Endothelial cell (in vitro differentiated cells): ENCODE measurements at regions not wholly inside any gene's neighbourhood (a gene's known extent, or its start where the extent isn't known, plus 50 kb on each side); places are given as distances from the start of the nearest gene placed in this dataset.

ENCODE experiments used
- DNase-seq: peaks from one replicate; pipeline ENCODE4 v3.0.0; 2021; ENCODE audit warnings: low spot score
- H3K27ac Mint-ChIP-seq: one replicate; pipeline ENCODE4 v1.8.0; 2021; ENCODE audit warnings: mixed read lengths, inconsistent platforms; ENCODE audit not compliant: unreplicated experiment
- H3K27me3 Mint-ChIP-seq: one replicate; pipeline ENCODE4 v1.8.0; 2021; ENCODE audit warnings: mild to moderate bottlenecking, moderate library complexity, mixed read lengths, inconsistent platforms; ENCODE audit not compliant: unreplicated experiment
- H3K36me3 Mint-ChIP-seq: one replicate; pipeline ENCODE4 v1.8.0; 2021; ENCODE audit warnings: mild to moderate bottlenecking, low read depth, mixed read lengths, inconsistent platforms; ENCODE audit not compliant: unreplicated experiment
- H3K4me1 Mint-ChIP-seq: one replicate; pipeline ENCODE4 v1.8.0; 2021; ENCODE audit warnings: mild to moderate bottlenecking, mixed read lengths, inconsistent platforms; ENCODE audit not compliant: unreplicated experiment
- H3K4me3 Mint-ChIP-seq: one replicate; pipeline ENCODE4 v1.8.0; 2021; ENCODE audit warnings: mild to moderate bottlenecking, mixed read lengths, inconsistent platforms; ENCODE audit not compliant: unreplicated experiment
- H3K9me3 Mint-ChIP-seq: one replicate; pipeline ENCODE4 v1.8.0; 2021; ENCODE audit warnings: mixed read lengths, inconsistent platforms; ENCODE audit not compliant: unreplicated experiment
- TF ChIP-seq, protein P1 (sequence below): fragments of 200-600 bp; sonication (generic); IDR thresholded peaks from one replicate; pipeline ENCODE4 v1.5.0; 2021; ENCODE audit warnings: antibody characterized with exemption; ENCODE audit not compliant: unreplicated experiment

DNA sequence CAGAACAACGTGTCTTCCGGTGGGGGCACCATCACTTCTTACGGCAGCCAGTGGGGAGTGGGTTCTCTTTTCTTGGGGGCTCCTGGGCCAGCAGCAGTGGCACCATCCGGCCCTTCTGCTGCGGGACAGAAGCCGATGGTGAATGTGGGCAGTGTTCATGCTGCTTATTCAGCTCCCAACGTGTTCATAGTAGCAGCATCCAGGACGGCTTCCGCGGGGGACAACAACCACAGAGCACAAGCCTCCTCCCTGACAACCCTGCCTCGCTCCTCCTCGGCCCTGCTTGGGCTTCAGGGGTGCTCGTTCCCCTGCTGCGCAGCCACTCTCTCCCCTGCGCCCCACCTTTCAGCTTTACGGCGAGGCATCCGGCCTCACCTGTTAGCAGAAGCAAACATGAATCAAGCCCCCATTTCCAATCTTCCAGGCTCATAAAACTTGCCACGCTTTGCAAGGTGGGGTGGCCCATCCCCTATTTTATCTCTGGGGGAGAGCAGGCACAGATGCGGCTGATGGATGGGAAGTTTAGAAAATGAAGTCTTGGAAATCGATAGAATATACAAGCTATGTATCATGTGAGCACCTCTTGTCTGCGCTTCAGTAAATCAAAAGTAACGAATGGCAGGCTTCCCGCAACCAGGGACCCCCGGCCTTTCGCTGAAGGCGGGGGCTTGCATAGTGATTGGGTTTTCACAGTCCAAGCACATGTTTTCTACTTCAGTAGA is 191.8 kb upstream of the NECTIN1 start:
- H3K4me1 Mint-ChIP-seq = no peaks in the 10 kb centered on the region

DNA sequence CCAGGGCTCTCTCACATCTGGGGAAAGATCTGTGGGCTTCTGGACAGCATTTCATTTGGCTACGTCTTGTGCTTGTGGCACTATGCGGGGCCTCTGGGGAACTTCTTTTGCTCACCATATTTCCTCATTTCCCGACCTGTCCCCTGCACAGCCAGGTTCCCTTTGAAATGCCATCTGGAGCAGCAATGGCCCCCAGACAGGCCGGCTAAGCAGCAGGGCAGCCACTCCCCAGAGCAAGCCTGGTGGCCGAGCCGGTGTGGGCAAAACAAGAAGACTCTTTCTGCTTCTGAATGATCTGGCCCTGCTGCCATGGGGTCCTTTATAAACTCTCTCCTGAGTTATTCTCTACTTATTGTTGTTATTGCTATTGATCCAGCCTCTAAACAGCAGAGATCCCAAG is 190.7 kb upstream of the NECTIN1 start:
- Mint-ChIP-seq H3K9me3 (no peaks in the 10 kb centered on the region), H3K27ac (no peak overlapping the region), H3K27me3 (peaks cover 11% of the 10 kb centered on the region), H3K4me3 (no peak overlapping the region), H3K4me1 (no peaks in the 10 kb centered on the region), H3K36me3 (peaks cover 4% of the 10 kb centered on the region)
- TF ChIP-seq, protein P1, sequence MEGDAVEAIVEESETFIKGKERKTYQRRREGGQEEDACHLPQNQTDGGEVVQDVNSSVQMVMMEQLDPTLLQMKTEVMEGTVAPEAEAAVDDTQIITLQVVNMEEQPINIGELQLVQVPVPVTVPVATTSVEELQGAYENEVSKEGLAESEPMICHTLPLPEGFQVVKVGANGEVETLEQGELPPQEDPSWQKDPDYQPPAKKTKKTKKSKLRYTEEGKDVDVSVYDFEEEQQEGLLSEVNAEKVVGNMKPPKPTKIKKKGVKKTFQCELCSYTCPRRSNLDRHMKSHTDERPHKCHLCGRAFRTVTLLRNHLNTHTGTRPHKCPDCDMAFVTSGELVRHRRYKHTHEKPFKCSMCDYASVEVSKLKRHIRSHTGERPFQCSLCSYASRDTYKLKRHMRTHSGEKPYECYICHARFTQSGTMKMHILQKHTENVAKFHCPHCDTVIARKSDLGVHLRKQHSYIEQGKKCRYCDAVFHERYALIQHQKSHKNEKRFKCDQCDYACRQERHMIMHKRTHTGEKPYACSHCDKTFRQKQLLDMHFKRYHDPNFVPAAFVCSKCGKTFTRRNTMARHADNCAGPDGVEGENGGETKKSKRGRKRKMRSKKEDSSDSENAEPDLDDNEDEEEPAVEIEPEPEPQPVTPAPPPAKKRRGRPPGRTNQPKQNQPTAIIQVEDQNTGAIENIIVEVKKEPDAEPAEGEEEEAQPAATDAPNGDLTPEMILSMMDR = no peak
- no peak for DNase-seq

More for the DNA sequence above, 191.8 kb upstream of the NECTIN1 start:
- Mint-ChIP-seq H3K36me3 (no peaks in the 10 kb centered on the region), H3K9me3 (no peaks in the 10 kb centered on the region), H3K27me3 (peaks cover 11% of the 10 kb centered on the region), H3K4me3 (no peak overlapping the region), H3K27ac (no peak overlapping the region)
- TF ChIP-seq, protein P1 = no peak
- DNase-seq = no peak

DNA sequence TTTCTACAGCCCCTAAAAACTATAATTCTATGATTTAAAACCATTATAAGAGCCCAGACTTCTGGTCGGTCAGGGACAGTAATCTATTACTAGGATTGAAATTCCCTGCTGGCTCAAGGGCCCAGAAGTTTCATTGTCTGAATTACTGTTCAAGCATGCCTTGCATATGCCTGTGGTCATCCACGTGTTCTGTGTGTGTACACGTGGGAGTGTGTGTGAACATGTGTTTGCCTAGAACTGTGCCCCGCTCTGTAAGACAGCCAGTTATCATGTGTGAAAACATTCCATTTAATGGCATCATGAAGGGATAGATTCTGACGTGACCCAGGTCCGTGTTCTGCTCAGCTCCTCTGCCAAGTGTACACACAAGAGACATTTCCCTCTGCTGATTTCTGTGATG is 189.3 kb upstream of the NECTIN1 start:
- no peak for DNase-seq
- H3K4me1 Mint-ChIP-seq = no peaks in the 10 kb centered on the region
- no peak overlapping the region for H3K4me3 Mint-ChIP-seq
- TF ChIP-seq, protein P1 = no peak
- peaks cover 4% of the 10 kb centered on the region for H3K36me3 Mint-ChIP-seq
- peaks cover 11% of the 10 kb centered on the region for H3K27me3 Mint-ChIP-seq
- H3K9me3 Mint-ChIP-seq = no peaks in the 10 kb centered on the region
- no peak overlapping the region for H3K27ac Mint-ChIP-seq

DNA sequence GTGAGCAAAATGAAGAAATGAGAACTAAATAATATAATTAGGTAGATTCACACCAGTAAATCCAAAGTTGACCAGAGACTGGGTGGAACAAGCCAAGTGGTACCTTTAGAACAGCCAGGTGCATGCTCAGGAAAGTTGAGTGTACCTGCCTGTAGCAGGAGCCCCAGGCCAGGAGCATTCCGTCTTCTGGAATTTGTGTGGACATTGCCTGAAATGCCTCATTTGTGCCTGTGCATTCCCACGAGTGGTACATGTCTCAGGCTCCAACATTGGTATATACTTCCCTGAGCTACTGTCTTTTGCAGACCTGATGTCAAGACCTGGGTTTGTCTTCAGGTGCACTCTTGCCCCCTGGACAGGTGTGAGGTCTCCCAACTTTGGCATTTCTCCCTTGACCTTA is 187.6 kb upstream of the NECTIN1 start:
- TF ChIP-seq, protein P1 = no peak
- H3K36me3 Mint-ChIP-seq = peaks cover 4% of the 10 kb centered on the region
- peaks cover 1% of the 10 kb centered on the region for H3K27me3 Mint-ChIP-seq
- H3K9me3 Mint-ChIP-seq = no peaks in the 10 kb centered on the region
- H3K4me3 Mint-ChIP-seq = no peak overlapping the region
- H3K27ac Mint-ChIP-seq = no peak overlapping the region
- H3K4me1 Mint-ChIP-seq = no peaks in the 10 kb centered on the region
- DNase-seq = no peak

DNA sequence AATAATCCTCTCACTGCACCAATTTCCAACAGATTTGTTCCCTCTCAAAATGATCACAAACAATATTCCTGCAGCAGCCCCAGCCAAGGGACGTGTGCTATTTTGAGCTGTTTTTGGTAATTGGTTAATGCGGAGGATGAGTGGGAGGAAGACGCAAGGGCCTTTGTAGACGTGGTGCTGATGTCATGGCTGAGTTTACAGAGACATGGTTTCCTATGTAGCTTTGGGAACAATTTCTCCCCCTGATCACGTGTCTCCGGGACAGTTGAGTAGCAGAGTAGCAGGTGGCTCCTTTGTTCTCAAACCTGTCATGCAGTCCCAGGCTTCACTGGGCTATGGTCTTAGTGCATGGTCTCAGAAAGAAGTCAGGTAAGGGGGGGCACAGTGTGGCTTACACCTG is 183.2 kb upstream of the NECTIN1 start:
- DNase-seq = no peak
- Mint-ChIP-seq H3K27ac (no peak overlapping the region), H3K36me3 (peaks cover 4% of the 10 kb centered on the region), H3K4me3 (no peak overlapping the region), H3K27me3 (peaks cover 4% of the 10 kb centered on the region), H3K9me3 (no peaks in the 10 kb centered on the region), H3K4me1 (no peaks in the 10 kb centered on the region)
- TF ChIP-seq, protein P1 = no peak
